ENCODE measurements at regions not wholly inside any gene's neighbourhood (a gene's known extent, or its start where the extent isn't known, plus 50 kb on each side); places are given as distances from the start of the nearest gene placed in this dataset.

DNA sequence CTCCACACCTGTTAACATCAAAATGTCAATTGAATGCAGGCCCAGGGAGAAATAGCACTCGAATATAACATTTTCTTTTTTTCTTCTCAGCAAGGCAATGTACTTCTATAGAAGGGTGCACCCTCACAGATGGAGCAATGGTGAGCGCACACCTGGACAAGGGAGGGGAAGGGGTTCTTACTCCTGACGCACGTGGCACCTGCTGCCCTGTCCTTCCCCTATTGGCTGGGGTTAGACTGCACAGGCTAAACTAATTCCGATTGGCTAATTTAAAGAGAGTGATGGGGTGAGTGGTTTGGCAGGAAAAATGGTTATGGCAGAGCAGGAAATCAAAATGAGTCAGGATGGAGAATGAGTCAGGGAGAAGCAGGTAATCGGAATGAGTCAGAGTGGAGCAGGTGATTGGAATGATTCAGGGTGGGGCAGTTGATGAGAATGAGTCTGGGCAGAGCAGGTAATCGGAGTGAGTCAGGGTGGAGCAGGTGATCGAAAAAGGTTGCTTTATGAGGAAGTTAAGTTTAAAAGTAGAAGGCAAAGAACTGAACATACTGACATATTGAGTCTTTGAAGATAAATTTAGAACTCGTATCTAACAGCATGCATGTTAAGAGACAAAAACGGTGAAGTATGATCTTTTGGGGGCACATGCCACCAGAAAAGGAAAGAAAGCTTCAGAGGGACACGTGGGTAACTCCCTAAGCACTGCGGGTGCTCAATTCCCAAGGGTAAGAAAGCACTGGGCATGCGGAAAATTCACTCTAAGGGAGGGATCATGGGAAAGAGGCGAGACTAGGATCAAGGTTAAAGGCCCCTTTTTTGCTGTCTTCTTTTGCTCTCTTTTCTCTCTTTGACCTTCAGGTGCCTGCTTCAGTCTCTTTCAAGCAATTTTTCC, 72.9 kb upstream of the GALNT15 start:
- H3K4me3 ChIP-seq, result no peak overlapping the region
- FAIRE-seq (no peak), ATAC-seq (no peak), DNase-seq (ENCODE audit: low read depth, low spot score) (no peak)
- intact Hi-C loops (cut with micrococcal nuclease; ENCODE audit: unreplicated experiment) (no loop called here), in situ Hi-C loops (cut with MboI) (no loop called here)
- no peak for TF ChIP-seq NFXL1 (IDR thresholded peaks at IDR 0.05; ENCODE audit: borderline replicate concordance)
- no peak for TF ChIP-seq MYC (IDR thresholded peaks at IDR 0.05; ENCODE audit: insufficient read depth, insufficient read length, insufficient replicate concordance, low read length, severe bottlenecking)
- TF ChIP-seq, protein P1, sequence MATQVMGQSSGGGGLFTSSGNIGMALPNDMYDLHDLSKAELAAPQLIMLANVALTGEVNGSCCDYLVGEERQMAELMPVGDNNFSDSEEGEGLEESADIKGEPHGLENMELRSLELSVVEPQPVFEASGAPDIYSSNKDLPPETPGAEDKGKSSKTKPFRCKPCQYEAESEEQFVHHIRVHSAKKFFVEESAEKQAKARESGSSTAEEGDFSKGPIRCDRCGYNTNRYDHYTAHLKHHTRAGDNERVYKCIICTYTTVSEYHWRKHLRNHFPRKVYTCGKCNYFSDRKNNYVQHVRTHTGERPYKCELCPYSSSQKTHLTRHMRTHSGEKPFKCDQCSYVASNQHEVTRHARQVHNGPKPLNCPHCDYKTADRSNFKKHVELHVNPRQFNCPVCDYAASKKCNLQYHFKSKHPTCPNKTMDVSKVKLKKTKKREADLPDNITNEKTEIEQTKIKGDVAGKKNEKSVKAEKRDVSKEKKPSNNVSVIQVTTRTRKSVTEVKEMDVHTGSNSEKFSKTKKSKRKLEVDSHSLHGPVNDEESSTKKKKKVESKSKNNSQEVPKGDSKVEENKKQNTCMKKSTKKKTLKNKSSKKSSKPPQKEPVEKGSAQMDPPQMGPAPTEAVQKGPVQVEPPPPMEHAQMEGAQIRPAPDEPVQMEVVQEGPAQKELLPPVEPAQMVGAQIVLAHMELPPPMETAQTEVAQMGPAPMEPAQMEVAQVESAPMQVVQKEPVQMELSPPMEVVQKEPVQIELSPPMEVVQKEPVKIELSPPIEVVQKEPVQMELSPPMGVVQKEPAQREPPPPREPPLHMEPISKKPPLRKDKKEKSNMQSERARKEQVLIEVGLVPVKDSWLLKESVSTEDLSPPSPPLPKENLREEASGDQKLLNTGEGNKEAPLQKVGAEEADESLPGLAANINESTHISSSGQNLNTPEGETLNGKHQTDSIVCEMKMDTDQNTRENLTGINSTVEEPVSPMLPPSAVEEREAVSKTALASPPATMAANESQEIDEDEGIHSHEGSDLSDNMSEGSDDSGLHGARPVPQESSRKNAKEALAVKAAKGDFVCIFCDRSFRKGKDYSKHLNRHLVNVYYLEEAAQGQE (IDR thresholded peaks at IDR 0.05; ENCODE audit: low read depth, low read length), result no peak
- TF ChIP-seq ZNF217 (IDR thresholded peaks at IDR 0.05), result no peak
- no peak for TF ChIP-seq CBFB (IDR thresholded peaks at IDR 0.05; ENCODE audit: low read depth)
- TF ChIP-seq EED (IDR thresholded peaks at IDR 0.05; ENCODE audit: low read depth), result no peak
- no peak for TF ChIP-seq FOS (IDR thresholded peaks at IDR 0.05; ENCODE audit: borderline replicate concordance, extremely low read depth, insufficient read length)
- TF ChIP-seq STAT3 (IDR thresholded peaks at IDR 0.05; ENCODE audit: low read depth, low read length), result no peak
- TF ChIP-seq, protein P2, sequence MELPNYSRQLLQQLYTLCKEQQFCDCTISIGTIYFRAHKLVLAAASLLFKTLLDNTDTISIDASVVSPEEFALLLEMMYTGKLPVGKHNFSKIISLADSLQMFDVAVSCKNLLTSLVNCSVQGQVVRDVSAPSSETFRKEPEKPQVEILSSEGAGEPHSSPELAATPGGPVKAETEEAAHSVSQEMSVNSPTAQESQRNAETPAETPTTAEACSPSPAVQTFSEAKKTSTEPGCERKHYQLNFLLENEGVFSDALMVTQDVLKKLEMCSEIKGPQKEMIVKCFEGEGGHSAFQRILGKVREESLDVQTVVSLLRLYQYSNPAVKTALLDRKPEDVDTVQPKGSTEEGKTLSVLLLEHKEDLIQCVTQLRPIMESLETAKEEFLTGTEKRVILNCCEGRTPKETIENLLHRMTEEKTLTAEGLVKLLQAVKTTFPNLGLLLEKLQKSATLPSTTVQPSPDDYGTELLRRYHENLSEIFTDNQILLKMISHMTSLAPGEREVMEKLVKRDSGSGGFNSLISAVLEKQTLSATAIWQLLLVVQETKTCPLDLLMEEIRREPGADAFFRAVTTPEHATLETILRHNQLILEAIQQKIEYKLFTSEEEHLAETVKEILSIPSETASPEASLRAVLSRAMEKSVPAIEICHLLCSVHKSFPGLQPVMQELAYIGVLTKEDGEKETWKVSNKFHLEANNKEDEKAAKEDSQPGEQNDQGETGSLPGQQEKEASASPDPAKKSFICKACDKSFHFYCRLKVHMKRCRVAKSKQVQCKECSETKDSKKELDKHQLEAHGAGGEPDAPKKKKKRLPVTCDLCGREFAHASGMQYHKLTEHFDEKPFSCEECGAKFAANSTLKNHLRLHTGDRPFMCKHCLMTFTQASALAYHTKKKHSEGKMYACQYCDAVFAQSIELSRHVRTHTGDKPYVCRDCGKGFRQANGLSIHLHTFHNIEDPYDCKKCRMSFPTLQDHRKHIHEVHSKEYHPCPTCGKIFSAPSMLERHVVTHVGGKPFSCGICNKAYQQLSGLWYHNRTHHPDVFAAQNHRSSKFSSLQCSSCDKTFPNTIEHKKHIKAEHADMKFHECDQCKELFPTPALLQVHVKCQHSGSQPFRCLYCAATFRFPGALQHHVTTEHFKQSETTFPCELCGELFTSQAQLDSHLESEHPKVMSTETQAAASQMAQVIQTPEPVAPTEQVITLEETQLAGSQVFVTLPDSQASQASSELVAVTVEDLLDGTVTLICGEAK (IDR thresholded peaks at IDR 0.05; ENCODE audit: borderline replicate concordance), result no peak
- TF ChIP-seq CREM (IDR thresholded peaks at IDR 0.05; ENCODE audit: low read depth), result no peak
- TF ChIP-seq YY1 (IDR thresholded peaks at IDR 0.05; ENCODE audit: low read depth, low read length), result no peak
- ChIA-PET CTCF (interaction anchor here (0.6 kb wide), 1 partner anchor 907 kb away, joined by 3 read pairs; no protein-coding TSS in a partner anchor), RAD21 (ENCODE audit: unreplicated experiment) (no interaction called here), POLR2A (no interaction called here), SMC1A (ENCODE audit: uncharacterized antibody, unreplicated experiment) (no interaction called here)
- no peak overlapping the region for H3K4me2 ChIP-seq (ENCODE audit: control insufficient read depth, insufficient read depth)
- H3K4me1 ChIP-seq (ENCODE audit: control insufficient read depth, insufficient read depth, low read length), result no peaks in the 10 kb centered on the region
- no peaks in the 10 kb centered on the region for H3K79me2 ChIP-seq (ENCODE audit: control insufficient read depth, insufficient read depth, low read length)
- WGBS (ENCODE audit: insufficient coverage, insufficient replicate concordance, low lambda C conversion rate, missing lambda C conversion rate), result 35% methylated on average over 14 of the region's 14 CpGs
- H3K27me3 ChIP-seq (replicated peaks in 1 of 2; ENCODE audit: control insufficient read depth in 2 of 2, insufficient read depth in 2 of 2, low read length in 1 of 2), result peaks cover 0 to 2% of the 10 kb centered on the region in 2 experiments; a peak in 1 of 4 replicates
- H3K9me3 ChIP-seq (replicated peaks; ENCODE audit: control insufficient read depth, insufficient read depth, low read length), result no peaks in the 10 kb centered on the region
- BruUV-seq (replicated peaks), result no TSS peak
- H4K20me1 ChIP-seq (ENCODE audit: control insufficient read depth, insufficient read depth), result no peaks in the 10 kb centered on the region; the same call in 1 of the 2 replicates
- no peak overlapping the region for H3K9ac ChIP-seq (ENCODE audit: control insufficient read depth, insufficient read depth, low read length)
- no peak overlapping the region for H3K27ac ChIP-seq (ENCODE audit: control insufficient read depth, insufficient read depth)
- H2AFZ ChIP-seq (ENCODE audit: control insufficient read depth, low read depth, low read length), result no peak overlapping the region
- H3K36me3 ChIP-seq (ENCODE audit: control insufficient read depth in 2 of 2, insufficient read depth in 2 of 2, low read length in 1 of 2), result no peaks in the 10 kb centered on the region

Measured in GM12878 (cell line).